ENCODE measurements at regions not wholly inside any gene's neighbourhood (a gene's known extent, or its start where the extent isn't known, plus 50 kb on each side); places are given as distances from the start of the nearest gene placed in this dataset.

DNA sequence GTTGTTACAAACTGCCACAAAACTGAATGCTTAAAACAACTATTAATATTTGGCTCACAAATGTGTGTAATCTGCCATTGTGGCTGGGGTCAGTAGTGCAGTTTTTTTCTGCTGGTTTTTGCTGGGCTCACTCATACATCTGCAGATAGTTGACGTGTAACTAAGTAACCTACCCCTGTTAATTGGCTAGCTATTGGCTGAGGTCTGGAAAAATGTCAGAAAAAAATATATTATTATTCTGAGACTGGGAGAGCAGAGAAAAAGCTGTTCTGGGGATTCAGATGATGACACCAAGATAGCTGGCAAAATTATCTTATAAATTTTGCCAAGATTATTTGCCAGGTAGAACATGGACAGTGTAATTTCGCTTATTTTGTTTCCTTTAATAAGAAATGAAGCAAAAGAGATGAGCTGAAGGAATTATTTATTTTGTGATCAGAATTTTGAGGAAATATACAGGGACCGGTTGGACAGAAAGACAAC lies 616.1 kb upstream of the ADAMTS5 start:
- Mint-ChIP-seq H3K36me3 (no peaks in the 10 kb centered on the region), H3K27ac (no peak overlapping the region), H3K4me1 (no peaks in the 10 kb centered on the region), H3K9me3 (peaks cover 2% of the 10 kb centered on the region), H3K4me3 (no peak overlapping the region), H3K27me3 (ENCODE audit: insufficient read depth, low read depth) (no peaks in the 10 kb centered on the region)
- H2AFZ ChIP-seq (replicated peaks): no peak overlapping the region
- no peaks in the 10 kb centered on the region for H3K36me3 ChIP-seq
- no peak overlapping the region for H3K4me2 ChIP-seq
- H3F3A ChIP-seq (ENCODE audit: low read depth): no peaks in the 10 kb centered on the region
- no peaks in the 10 kb centered on the region for H3K9me3 ChIP-seq (ENCODE audit: low read depth)
- no peak for TF ChIP-seq EZH2phosphoT487 (IDR thresholded peaks at IDR 0.05)
- TF ChIP-seq EZH2 (IDR thresholded peaks at IDR 0.05): no peak
- TF ChIP-seq, protein P1, sequence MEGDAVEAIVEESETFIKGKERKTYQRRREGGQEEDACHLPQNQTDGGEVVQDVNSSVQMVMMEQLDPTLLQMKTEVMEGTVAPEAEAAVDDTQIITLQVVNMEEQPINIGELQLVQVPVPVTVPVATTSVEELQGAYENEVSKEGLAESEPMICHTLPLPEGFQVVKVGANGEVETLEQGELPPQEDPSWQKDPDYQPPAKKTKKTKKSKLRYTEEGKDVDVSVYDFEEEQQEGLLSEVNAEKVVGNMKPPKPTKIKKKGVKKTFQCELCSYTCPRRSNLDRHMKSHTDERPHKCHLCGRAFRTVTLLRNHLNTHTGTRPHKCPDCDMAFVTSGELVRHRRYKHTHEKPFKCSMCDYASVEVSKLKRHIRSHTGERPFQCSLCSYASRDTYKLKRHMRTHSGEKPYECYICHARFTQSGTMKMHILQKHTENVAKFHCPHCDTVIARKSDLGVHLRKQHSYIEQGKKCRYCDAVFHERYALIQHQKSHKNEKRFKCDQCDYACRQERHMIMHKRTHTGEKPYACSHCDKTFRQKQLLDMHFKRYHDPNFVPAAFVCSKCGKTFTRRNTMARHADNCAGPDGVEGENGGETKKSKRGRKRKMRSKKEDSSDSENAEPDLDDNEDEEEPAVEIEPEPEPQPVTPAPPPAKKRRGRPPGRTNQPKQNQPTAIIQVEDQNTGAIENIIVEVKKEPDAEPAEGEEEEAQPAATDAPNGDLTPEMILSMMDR (IDR thresholded peaks at IDR 0.05): no peak
- no peak overlapping the region for H3K27ac ChIP-seq
- H3K9ac ChIP-seq: no peak overlapping the region
- H4K20me1 ChIP-seq (ENCODE audit: low read depth): no peaks in the 10 kb centered on the region
- no peak for DNase-seq (ENCODE audit: low spot score)
- no peaks in the 10 kb centered on the region for H3K79me2 ChIP-seq (ENCODE audit: low read depth)
- no peak overlapping the region for H3K4me3 ChIP-seq
- no peaks in the 10 kb centered on the region for H3K27me3 ChIP-seq
- H3K4me1 ChIP-seq: no peaks in the 10 kb centered on the region

- Mint-ChIP-seq H3K27me3 (ENCODE audit: insufficient read depth, low read depth) (no peaks in the 10 kb centered on the region), H3K36me3 (no peaks in the 10 kb centered on the region), H3K27ac (no peak overlapping the region), H3K9me3 (peaks cover 2% of the 10 kb centered on the region), H3K4me1 (no peaks in the 10 kb centered on the region), H3K4me3 (no peak overlapping the region)
- H3K36me3 ChIP-seq: no peaks in the 10 kb centered on the region
- no peaks in the 10 kb centered on the region for H3K79me2 ChIP-seq (ENCODE audit: low read depth)
- no peaks in the 10 kb centered on the region for H3F3A ChIP-seq (ENCODE audit: low read depth)
- no peak overlapping the region for H3K9ac ChIP-seq
- no peak for DNase-seq (ENCODE audit: low spot score)
- no peaks in the 10 kb centered on the region for H3K4me1 ChIP-seq
- H3K4me2 ChIP-seq: no peak overlapping the region
- no peak overlapping the region for H3K27ac ChIP-seq
- no peak for TF ChIP-seq EZH2phosphoT487 (IDR thresholded peaks at IDR 0.05)
- TF ChIP-seq, protein P1 (IDR thresholded peaks at IDR 0.05): no peak
- H3K4me3 ChIP-seq: no peak overlapping the region
- H3K27me3 ChIP-seq: no peaks in the 10 kb centered on the region
- no peaks in the 10 kb centered on the region for H4K20me1 ChIP-seq (ENCODE audit: low read depth)
- H2AFZ ChIP-seq (replicated peaks): no peak overlapping the region
- H3K9me3 ChIP-seq (ENCODE audit: low read depth): no peaks in the 10 kb centered on the region
Observed at GRCh38 chr21:27582246-27582947, 615.5 kb upstream of the ADAMTS5 start.

DNA sequence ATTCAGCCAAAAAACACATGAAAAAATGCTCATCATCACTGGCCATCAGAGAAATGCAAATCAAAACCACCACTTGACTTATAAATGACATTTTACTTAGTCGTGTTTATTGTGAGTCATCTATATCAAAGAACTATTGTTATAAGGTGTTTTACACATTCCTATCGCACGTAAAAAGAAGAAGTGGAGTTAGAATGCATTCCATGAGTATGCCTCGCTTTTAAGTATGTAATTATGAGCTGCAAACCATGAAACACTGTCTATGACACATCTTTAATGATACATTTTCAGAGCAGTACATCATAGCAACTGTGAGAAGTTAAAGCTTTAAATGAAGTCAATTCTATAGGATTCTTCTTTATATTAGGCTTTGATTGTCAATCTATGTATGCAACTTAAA lies 614.3 kb upstream of the ADAMTS5 start:
- Histone ChIP-seq H3K79me2 (ENCODE audit: low read depth) (no peaks in the 10 kb centered on the region), H3K9me3 (ENCODE audit: low read depth) (no peaks in the 10 kb centered on the region), H3K9ac (no peak overlapping the region), H3K4me2 (no peak overlapping the region), H3K36me3 (no peaks in the 10 kb centered on the region), H3K4me1 (no peaks in the 10 kb centered on the region), H3K4me3 (no peak overlapping the region), H2AFZ (replicated peaks) (no peak overlapping the region), H3K27me3 (no peaks in the 10 kb centered on the region), H3K27ac (no peak overlapping the region), H3F3A (ENCODE audit: low read depth) (no peaks in the 10 kb centered on the region), H4K20me1 (ENCODE audit: low read depth) (no peaks in the 10 kb centered on the region)
- H3K27me3 Mint-ChIP-seq (ENCODE audit: insufficient read depth, low read depth): no peaks in the 10 kb centered on the region
- H3K36me3 Mint-ChIP-seq: no peaks in the 10 kb centered on the region
- no peaks in the 10 kb centered on the region for H3K4me1 Mint-ChIP-seq
- H3K9me3 Mint-ChIP-seq: peaks cover 2% of the 10 kb centered on the region
- H3K27ac Mint-ChIP-seq: no peak overlapping the region
- no peak overlapping the region for H3K4me3 Mint-ChIP-seq
- no peak for DNase-seq (ENCODE audit: low spot score)
- TF ChIP-seq, protein P1 (IDR thresholded peaks at IDR 0.05): no peak
- no peak for TF ChIP-seq EZH2 (IDR thresholded peaks at IDR 0.05)
